ENCODE measurements at regions not wholly inside any gene's neighbourhood (a gene's known extent, or its start where the extent isn't known, plus 50 kb on each side); places are given as distances from the start of the nearest gene placed in this dataset.

DNA sequence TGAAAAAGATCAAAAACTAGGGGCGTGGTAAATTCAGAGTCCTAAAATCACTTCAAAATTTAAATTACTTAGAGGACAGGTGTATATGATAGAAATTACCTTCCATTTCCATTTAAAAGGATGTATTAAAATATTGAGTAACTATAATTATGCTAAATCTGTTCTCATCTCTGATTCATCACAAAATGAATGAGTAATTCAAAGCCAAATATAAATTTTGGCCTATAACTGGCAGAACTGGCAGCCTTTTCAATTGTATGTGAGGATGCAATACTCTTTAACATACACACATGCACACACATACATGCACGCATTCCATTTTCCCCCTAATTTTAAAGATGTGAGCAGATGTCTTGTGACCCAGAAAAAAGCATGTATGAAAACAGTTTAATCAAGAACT lies 194.6 kb downstream of the EPM2A start:
- in situ Hi-C loops (cut with HindIII; ENCODE audit: low pct_unique_long_range_greater_than_20kb, low sequenced_read_pairs): no loop called here
- no TSS peak for BruUV-seq (replicated peaks)
- no peaks in the 10 kb centered on the region for H3K27me3 ChIP-seq (ENCODE audit: control insufficient read depth, insufficient read depth, low read length)
- no peaks in the 10 kb centered on the region for H3K9me3 ChIP-seq (ENCODE audit: control insufficient read depth, insufficient read depth, low read depth, low read length)
- ChIA-PET POLR2A (no interaction called here), CTCF (no interaction called here)
- no peaks in the 10 kb centered on the region for H3K4me1 ChIP-seq (ENCODE audit: control insufficient read depth, insufficient read depth, low read length)
- DNase-seq (ENCODE audit: low read depth, low spot score) (no peak), ATAC-seq (no peak)
- H3K36me3 ChIP-seq (ENCODE audit: control insufficient read depth, insufficient read depth, low read length): no peaks in the 10 kb centered on the region
- TF ChIP-seq, protein P1, sequence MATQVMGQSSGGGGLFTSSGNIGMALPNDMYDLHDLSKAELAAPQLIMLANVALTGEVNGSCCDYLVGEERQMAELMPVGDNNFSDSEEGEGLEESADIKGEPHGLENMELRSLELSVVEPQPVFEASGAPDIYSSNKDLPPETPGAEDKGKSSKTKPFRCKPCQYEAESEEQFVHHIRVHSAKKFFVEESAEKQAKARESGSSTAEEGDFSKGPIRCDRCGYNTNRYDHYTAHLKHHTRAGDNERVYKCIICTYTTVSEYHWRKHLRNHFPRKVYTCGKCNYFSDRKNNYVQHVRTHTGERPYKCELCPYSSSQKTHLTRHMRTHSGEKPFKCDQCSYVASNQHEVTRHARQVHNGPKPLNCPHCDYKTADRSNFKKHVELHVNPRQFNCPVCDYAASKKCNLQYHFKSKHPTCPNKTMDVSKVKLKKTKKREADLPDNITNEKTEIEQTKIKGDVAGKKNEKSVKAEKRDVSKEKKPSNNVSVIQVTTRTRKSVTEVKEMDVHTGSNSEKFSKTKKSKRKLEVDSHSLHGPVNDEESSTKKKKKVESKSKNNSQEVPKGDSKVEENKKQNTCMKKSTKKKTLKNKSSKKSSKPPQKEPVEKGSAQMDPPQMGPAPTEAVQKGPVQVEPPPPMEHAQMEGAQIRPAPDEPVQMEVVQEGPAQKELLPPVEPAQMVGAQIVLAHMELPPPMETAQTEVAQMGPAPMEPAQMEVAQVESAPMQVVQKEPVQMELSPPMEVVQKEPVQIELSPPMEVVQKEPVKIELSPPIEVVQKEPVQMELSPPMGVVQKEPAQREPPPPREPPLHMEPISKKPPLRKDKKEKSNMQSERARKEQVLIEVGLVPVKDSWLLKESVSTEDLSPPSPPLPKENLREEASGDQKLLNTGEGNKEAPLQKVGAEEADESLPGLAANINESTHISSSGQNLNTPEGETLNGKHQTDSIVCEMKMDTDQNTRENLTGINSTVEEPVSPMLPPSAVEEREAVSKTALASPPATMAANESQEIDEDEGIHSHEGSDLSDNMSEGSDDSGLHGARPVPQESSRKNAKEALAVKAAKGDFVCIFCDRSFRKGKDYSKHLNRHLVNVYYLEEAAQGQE (IDR thresholded peaks at IDR 0.05; ENCODE audit: insufficient read depth in 1 of 2, low read depth in 2 of 2, low read length in 1 of 2): no peak
- no peak for TF ChIP-seq TCF7L2 (IDR thresholded peaks at IDR 0.05; ENCODE audit: low read depth, low read length)
- TF ChIP-seq SIN3A (IDR thresholded peaks at IDR 0.05; ENCODE audit: borderline replicate concordance, insufficient read depth, low read depth, low read length): no peak
- TF ChIP-seq POLR2AphosphoS5 (IDR thresholded peaks at IDR 0.05; ENCODE audit: low read depth, low read length): no peak
- TF ChIP-seq, protein P2, sequence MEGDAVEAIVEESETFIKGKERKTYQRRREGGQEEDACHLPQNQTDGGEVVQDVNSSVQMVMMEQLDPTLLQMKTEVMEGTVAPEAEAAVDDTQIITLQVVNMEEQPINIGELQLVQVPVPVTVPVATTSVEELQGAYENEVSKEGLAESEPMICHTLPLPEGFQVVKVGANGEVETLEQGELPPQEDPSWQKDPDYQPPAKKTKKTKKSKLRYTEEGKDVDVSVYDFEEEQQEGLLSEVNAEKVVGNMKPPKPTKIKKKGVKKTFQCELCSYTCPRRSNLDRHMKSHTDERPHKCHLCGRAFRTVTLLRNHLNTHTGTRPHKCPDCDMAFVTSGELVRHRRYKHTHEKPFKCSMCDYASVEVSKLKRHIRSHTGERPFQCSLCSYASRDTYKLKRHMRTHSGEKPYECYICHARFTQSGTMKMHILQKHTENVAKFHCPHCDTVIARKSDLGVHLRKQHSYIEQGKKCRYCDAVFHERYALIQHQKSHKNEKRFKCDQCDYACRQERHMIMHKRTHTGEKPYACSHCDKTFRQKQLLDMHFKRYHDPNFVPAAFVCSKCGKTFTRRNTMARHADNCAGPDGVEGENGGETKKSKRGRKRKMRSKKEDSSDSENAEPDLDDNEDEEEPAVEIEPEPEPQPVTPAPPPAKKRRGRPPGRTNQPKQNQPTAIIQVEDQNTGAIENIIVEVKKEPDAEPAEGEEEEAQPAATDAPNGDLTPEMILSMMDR (IDR thresholded peaks at IDR 0.05): no peak
- H3K27ac ChIP-seq (ENCODE audit: low read length): no peak overlapping the region
- intact Hi-C loops (cut with micrococcal nuclease; ENCODE audit: unreplicated experiment): no loop called here
- no peak overlapping the region for H3K4me3 ChIP-seq (ENCODE audit: low read depth in 2 of 2, low read length in 2 of 2)

DNA sequence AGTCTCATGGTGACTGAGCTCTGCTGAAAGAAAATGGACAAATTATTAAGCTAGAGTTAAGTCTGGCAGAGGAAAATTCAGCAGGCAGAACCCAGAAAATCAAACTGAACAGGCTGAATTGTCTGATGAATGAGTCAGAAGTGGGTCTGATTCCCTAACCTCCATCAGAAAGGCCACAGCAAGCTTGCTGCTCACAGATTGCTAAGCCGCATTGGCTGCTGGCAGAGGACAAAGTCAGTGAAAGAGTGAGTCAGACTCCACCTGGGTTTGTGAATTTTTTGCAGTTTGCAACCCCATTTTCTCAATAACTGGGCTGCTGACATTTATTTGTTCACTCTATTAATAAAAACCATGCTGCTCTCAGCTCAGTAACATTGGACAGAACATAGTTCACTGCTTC lies 191.3 kb downstream of the EPM2A start:
- no peak overlapping the region for H3K27ac ChIP-seq (ENCODE audit: low read length)
- H3K4me1 ChIP-seq (ENCODE audit: control insufficient read depth, insufficient read depth, low read length): no peaks in the 10 kb centered on the region
- CTCF ChIA-PET: no interaction called here
- no peak overlapping the region for H3K4me3 ChIP-seq (ENCODE audit: low read depth in 2 of 2, low read length in 2 of 2)
- intact Hi-C loops (cut with micrococcal nuclease; ENCODE audit: unreplicated experiment): no loop called here
- POLR2A ChIA-PET: no interaction called here
- no peaks in the 10 kb centered on the region for H3K27me3 ChIP-seq (ENCODE audit: control insufficient read depth, insufficient read depth, low read length)
- no peaks in the 10 kb centered on the region for H3K9me3 ChIP-seq (ENCODE audit: control insufficient read depth, insufficient read depth, low read depth, low read length)
- BruUV-seq (replicated peaks): no TSS peak
- H3K36me3 ChIP-seq (ENCODE audit: control insufficient read depth, insufficient read depth, low read length): no peaks in the 10 kb centered on the region
- DNase-seq (ENCODE audit: low read depth, low spot score) (no peak), ATAC-seq (no peak)
- in situ Hi-C loops (cut with HindIII; ENCODE audit: low pct_unique_long_range_greater_than_20kb, low sequenced_read_pairs): no loop called here
- TF ChIP-seq, protein P1 (IDR thresholded peaks at IDR 0.05; ENCODE audit: insufficient read depth in 1 of 2, low read depth in 2 of 2, low read length in 1 of 2): no peak
- TF ChIP-seq TCF7L2 (IDR thresholded peaks at IDR 0.05; ENCODE audit: low read depth, low read length) (no peak), SIN3A (IDR thresholded peaks at IDR 0.05; ENCODE audit: borderline replicate concordance, insufficient read depth, low read depth, low read length) (no peak), POLR2AphosphoS5 (IDR thresholded peaks at IDR 0.05; ENCODE audit: low read depth, low read length) (no peak)
- TF ChIP-seq, protein P2 (IDR thresholded peaks at IDR 0.05): no peak
